ENCODE measurements at regions not wholly inside any gene's neighbourhood (a gene's known extent, or its start where the extent isn't known, plus 50 kb on each side); places are given as distances from the start of the nearest gene placed in this dataset.

GRCh38 chr2:6342273-6342920 is 523.3 kb downstream of the CMPK2 start:
- H3K27ac Mint-ChIP-seq (ENCODE audit: unreplicated experiment), result no peak overlapping the region
- H3K4me3 Mint-ChIP-seq (ENCODE audit: unreplicated experiment), result no peak overlapping the region
- peaks cover under 1% of the 10 kb centered on the region for H3K9me3 Mint-ChIP-seq (ENCODE audit: unreplicated experiment)
- DNase-seq, result no peak
- H3K27me3 Mint-ChIP-seq (ENCODE audit: unreplicated experiment), result no peaks in the 10 kb centered on the region
- peaks cover 7% of the 10 kb centered on the region for H3K4me1 Mint-ChIP-seq (ENCODE audit: low read depth, unreplicated experiment)
- no peaks in the 10 kb centered on the region for H3K36me3 Mint-ChIP-seq (ENCODE audit: unreplicated experiment)
- TF ChIP-seq CTCF (IDR thresholded peaks at IDR 0.05; ENCODE audit: partially characterized antibody, unreplicated experiment), result no peak

GRCh38 chr2:6343076-6343475 is 522.6 kb downstream of the CMPK2 start:
- Mint-ChIP-seq H3K4me1 (ENCODE audit: low read depth, unreplicated experiment) (peaks cover under 1% of the 10 kb centered on the region), H3K27ac (ENCODE audit: unreplicated experiment) (no peak overlapping the region), H3K36me3 (ENCODE audit: unreplicated experiment) (no peaks in the 10 kb centered on the region), H3K9me3 (ENCODE audit: unreplicated experiment) (no peaks in the 10 kb centered on the region), H3K4me3 (ENCODE audit: unreplicated experiment) (no peak overlapping the region), H3K27me3 (ENCODE audit: unreplicated experiment) (no peaks in the 10 kb centered on the region)
- no peak for TF ChIP-seq CTCF (IDR thresholded peaks at IDR 0.05; ENCODE audit: partially characterized antibody, unreplicated experiment)
- no peak for DNase-seq

- Mint-ChIP-seq H3K4me1 (ENCODE audit: low read depth, unreplicated experiment) (peaks cover 10% of the 10 kb centered on the region), H3K27me3 (ENCODE audit: unreplicated experiment) (no peaks in the 10 kb centered on the region), H3K36me3 (ENCODE audit: unreplicated experiment) (no peaks in the 10 kb centered on the region), H3K9me3 (ENCODE audit: unreplicated experiment) (peaks cover 1% of the 10 kb centered on the region), H3K4me3 (ENCODE audit: unreplicated experiment) (no peak overlapping the region), H3K27ac (ENCODE audit: unreplicated experiment) (no peak overlapping the region)
- TF ChIP-seq CTCF (IDR thresholded peaks at IDR 0.05; ENCODE audit: partially characterized antibody, unreplicated experiment), result no peak
- no peak for DNase-seq
Measured at GRCh38 chr2:6352247-6352646, 513.5 kb downstream of the CMPK2 start.

- peak; percentile 87 for TF ChIP-seq CTCF (IDR thresholded peaks at IDR 0.05; ENCODE audit: partially characterized antibody, unreplicated experiment)
- peak; percentile 82 for DNase-seq
- Mint-ChIP-seq H3K27me3 (ENCODE audit: unreplicated experiment) (no peaks in the 10 kb centered on the region), H3K36me3 (ENCODE audit: unreplicated experiment) (no peaks in the 10 kb centered on the region), H3K4me3 (ENCODE audit: unreplicated experiment) (no peak overlapping the region), H3K27ac (ENCODE audit: unreplicated experiment) (no peak overlapping the region), H3K9me3 (ENCODE audit: unreplicated experiment) (peaks cover 1% of the 10 kb centered on the region), H3K4me1 (ENCODE audit: low read depth, unreplicated experiment) (peaks cover 10% of the 10 kb centered on the region)
Measured at GRCh38 chr2:6352906-6353515, 512.7 kb downstream of the CMPK2 start.

- H3K27me3 Mint-ChIP-seq (ENCODE audit: unreplicated experiment), result no peaks in the 10 kb centered on the region
- H3K27ac Mint-ChIP-seq (ENCODE audit: unreplicated experiment), result peak overlapping the region; percentile 7
- H3K4me3 Mint-ChIP-seq (ENCODE audit: unreplicated experiment), result no peak overlapping the region
- H3K36me3 Mint-ChIP-seq (ENCODE audit: unreplicated experiment), result no peaks in the 10 kb centered on the region
- H3K9me3 Mint-ChIP-seq (ENCODE audit: unreplicated experiment), result peaks cover 1% of the 10 kb centered on the region
- peaks cover 13% of the 10 kb centered on the region for H3K4me1 Mint-ChIP-seq (ENCODE audit: low read depth, unreplicated experiment)
- no peak for TF ChIP-seq CTCF (IDR thresholded peaks at IDR 0.05; ENCODE audit: partially characterized antibody, unreplicated experiment)
- DNase-seq, result no peak
Measured at GRCh38 chr2:6353669-6354068, 512.0 kb downstream of the CMPK2 start.

All from glutamatergic neuron (in vitro differentiated cells).